Keratinocyte (primary cell): ENCODE measurements at regions not wholly inside any gene's neighbourhood (a gene's known extent, or its start where the extent isn't known, plus 50 kb on each side); places are given as distances from the start of the nearest gene placed in this dataset.

ENCODE experiments used
- CTCF ChIP-seq, 3 experiments: IDR thresholded peaks in 1 of 3; conservative IDR thresholded peaks in 1 of 3; optimal IDR thresholded peaks in 1 of 3; 2 replicates in 2 of 3; 3 replicates in 1 of 3; pipeline versions ENCODE3 to v1.5.1; 2011; ENCODE audit warnings: low read length in 3 of 3, mild to moderate bottlenecking in 3 of 3, moderate library complexity in 2 of 3, control low read depth in 1 of 3, inconsistent platforms in 1 of 3; ENCODE audit not compliant: insufficient read depth in 2 of 3; ENCODE audit errors: extremely low read depth in 1 of 3
- EZH2 ChIP-seq: IDR thresholded peaks from one replicate; pipeline ENCODE4 v1.6.1; 2012; ENCODE audit warnings: inconsistent platforms, mild to moderate bottlenecking, low read length, moderate library complexity

DNA sequence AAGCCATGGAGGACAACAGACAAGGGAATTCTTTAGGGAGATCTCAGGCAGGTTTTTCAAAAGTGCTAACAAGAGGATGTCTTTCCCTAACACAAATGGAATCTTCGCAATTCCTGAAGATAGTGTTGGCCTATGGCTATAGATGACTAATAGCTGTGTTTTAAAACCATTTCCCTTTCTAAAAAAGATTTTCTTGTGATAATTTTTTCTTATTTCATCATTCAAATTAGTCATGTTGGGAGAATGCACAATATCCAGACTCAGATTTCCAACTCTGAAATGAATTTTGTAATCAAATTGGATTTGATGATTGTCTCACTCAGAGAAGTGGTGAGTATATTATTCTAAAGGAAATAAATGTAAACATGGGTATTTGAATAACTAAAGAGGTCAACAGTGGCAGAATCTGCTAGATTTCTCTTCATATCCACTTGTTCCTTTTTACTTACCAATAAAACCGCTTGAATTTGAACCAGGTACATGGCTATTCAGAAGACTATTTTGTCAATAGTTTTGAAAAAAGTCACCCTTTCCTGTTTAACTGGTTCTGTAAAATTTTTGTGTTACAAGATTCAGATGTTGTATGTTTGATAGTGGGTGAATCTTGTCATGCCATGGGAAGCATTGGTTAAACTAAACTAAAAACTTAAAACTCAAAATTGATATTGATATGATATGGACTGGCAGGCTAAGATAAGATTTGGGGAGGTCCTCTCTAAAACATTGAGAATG, 1223.7 kb upstream of the EYS start:
- no peak for TF ChIP-seq EZH2
- no peak for TF ChIP-seq CTCF (optimal IDR thresholded peaks at IDR 0.05 in 1 of 3, IDR thresholded peaks at IDR 0.05 in 1 of 3, conservative IDR thresholded peaks at IDR 0.05 in 1 of 3; ENCODE audit: extremely low read depth in 1 of 3, insufficient read depth in 2 of 3, low read length in 3 of 3)
